H1 (cell line): ENCODE measurements at regions not wholly inside any gene's neighbourhood (a gene's known extent, or its start where the extent isn't known, plus 50 kb on each side); places are given as distances from the start of the nearest gene placed in this dataset.

Experiments used
- BRCA1 ChIP-seq: IDR thresholded peaks from 2 replicates; pipeline ENCODE4 v1.6.1; 2012; ENCODE audit warnings: low read depth, low read length, improper control_type of control experiment
- CEBPB ChIP-seq: IDR thresholded peaks from 2 replicates; pipeline ENCODE4 v1.6.1; 2012; ENCODE audit warnings: low read depth, low read length
- EP300 ChIP-seq, 2 experiments: IDR thresholded peaks; 1 replicate in 1 of 2; 2 replicates in 1 of 2; pipeline ENCODE4 v1.6.1; 2011 to 2012; ENCODE audit warnings: low read depth in 2 of 2, low read length in 2 of 2, mild to moderate bottlenecking in 2 of 2, borderline replicate concordance in 1 of 2, inconsistent platforms in 1 of 2, moderate library complexity in 1 of 2
- EZH2 ChIP-seq: fragments of 200-600 bp; sonication (generic); IDR thresholded peaks from 2 replicates; pipeline ENCODE4 v1.7.1; 2012; ENCODE audit warnings: low read depth, mild to moderate bottlenecking, moderate library complexity, low read length, inconsistent platforms; ENCODE audit not compliant: severe bottlenecking
- NRF1 ChIP-seq: IDR thresholded peaks from 2 replicates; pipeline ENCODE4 v1.6.1; 2011; ENCODE audit warnings: mild to moderate bottlenecking, low read depth, low read length, improper control_type of control experiment
- POLR2A ChIP-seq, 2 experiments: IDR thresholded peaks; 1 replicate in 1 of 2; 2 replicates in 1 of 2; pipeline ENCODE4 v1.6.1; 2011; ENCODE audit warnings: low read depth in 2 of 2, low read length in 2 of 2, mild to moderate bottlenecking in 2 of 2; ENCODE audit errors: control extremely low read depth in 1 of 2
- TAF1 ChIP-seq: IDR thresholded peaks from 2 replicates; pipeline ENCODE4 v1.6.1; 2011; ENCODE audit warnings: mild to moderate bottlenecking, low read depth, low read length
- TF ChIP-seq, protein P1 (sequence below), 3 experiments: IDR thresholded peaks; 1 replicate in 2 of 3; 2 replicates in 1 of 3; pipeline versions ENCODE4 v1.5.1 to v1.6.1; 2011; ENCODE audit warnings: low read length in 3 of 3, mild to moderate bottlenecking in 3 of 3, inconsistent platforms in 2 of 3, low read depth in 1 of 3, moderate library complexity in 1 of 3; ENCODE audit not compliant: insufficient read depth in 1 of 3; ENCODE audit errors: control extremely low read depth in 1 of 3

DNA sequence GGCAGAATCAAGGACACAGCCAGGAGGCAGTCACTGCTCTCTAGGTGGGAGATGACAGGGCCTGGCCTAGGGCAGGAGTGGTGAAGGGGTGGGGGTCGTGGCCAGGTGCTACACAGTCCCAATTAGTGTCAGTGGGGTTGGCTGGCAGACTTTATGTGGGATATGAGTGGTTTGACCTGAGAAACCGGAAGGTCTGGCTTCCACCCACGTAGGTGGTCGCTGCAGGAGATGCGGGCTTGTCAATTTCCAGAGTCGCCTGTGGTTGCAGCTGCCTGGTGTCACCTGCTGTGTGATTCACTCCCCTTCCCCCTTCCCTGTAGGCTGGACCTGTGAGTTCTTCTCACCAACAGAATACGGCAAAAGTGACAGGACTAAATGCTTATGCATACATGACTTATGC is 124.3 kb downstream of the KLF6 start:
- TF ChIP-seq, protein P1, sequence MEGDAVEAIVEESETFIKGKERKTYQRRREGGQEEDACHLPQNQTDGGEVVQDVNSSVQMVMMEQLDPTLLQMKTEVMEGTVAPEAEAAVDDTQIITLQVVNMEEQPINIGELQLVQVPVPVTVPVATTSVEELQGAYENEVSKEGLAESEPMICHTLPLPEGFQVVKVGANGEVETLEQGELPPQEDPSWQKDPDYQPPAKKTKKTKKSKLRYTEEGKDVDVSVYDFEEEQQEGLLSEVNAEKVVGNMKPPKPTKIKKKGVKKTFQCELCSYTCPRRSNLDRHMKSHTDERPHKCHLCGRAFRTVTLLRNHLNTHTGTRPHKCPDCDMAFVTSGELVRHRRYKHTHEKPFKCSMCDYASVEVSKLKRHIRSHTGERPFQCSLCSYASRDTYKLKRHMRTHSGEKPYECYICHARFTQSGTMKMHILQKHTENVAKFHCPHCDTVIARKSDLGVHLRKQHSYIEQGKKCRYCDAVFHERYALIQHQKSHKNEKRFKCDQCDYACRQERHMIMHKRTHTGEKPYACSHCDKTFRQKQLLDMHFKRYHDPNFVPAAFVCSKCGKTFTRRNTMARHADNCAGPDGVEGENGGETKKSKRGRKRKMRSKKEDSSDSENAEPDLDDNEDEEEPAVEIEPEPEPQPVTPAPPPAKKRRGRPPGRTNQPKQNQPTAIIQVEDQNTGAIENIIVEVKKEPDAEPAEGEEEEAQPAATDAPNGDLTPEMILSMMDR (IDR thresholded peaks at IDR 0.05; ENCODE audit: control extremely low read depth in 1 of 3, insufficient read depth in 1 of 3, low read depth in 1 of 3, low read length in 3 of 3) = no peak
- no peak for TF ChIP-seq NRF1
- TF ChIP-seq BRCA1 = no peak
- no peak for TF ChIP-seq TAF1
- TF ChIP-seq EP300 (IDR thresholded peaks at IDR 0.05; ENCODE audit: borderline replicate concordance in 1 of 2, low read depth in 2 of 2, low read length in 2 of 2) = no peak
- TF ChIP-seq POLR2A (IDR thresholded peaks at IDR 0.05; ENCODE audit: control extremely low read depth in 1 of 2, low read depth in 2 of 2, low read length in 2 of 2) = no peak
- no peak for TF ChIP-seq CEBPB
- TF ChIP-seq EZH2 = no peak
